DND-41 (cell line): ENCODE measurements at regions not wholly inside any gene's neighbourhood (a gene's known extent, or its start where the extent isn't known, plus 50 kb on each side); places are given as distances from the start of the nearest gene placed in this dataset.

Experiments used
- ATAC-seq: fragments of 200-7000 bp; cut with Tn5 transposase; 3 replicates; pipeline ENCODE4 v1.9.1; 2021; ENCODE audit warnings: low read depth; ENCODE audit not compliant: insufficient read depth
- DNase-seq: peaks from one replicate; pipeline ENCODE4 v3.0.0-alpha.2; 2020
- H2AFZ ChIP-seq: 2 replicates; pipeline ENCODE4 v1.6.0; 2012; ENCODE audit warnings: low read depth, low read length
- H3K27ac ChIP-seq: 2 replicates; pipeline ENCODE4 v1.5.1; 2012; ENCODE audit warnings: low read length, inconsistent platforms
- H3K27me3 ChIP-seq: fragments of 200-600 bp; sonication (generic); 2 replicates; pipeline ENCODE4 v1.6.0; 2012; ENCODE audit warnings: low read length, mild to moderate bottlenecking, inconsistent platforms; ENCODE audit not compliant: insufficient read depth, poor library complexity
- H3K36me3 ChIP-seq: 2 replicates; pipeline ENCODE4 v1.5.1; 2012; ENCODE audit warnings: low read length, inconsistent platforms; ENCODE audit not compliant: insufficient read depth
- H3K4me1 ChIP-seq: 2 replicates; pipeline ENCODE4 v1.5.1; 2012; ENCODE audit warnings: mild to moderate bottlenecking, low read length; ENCODE audit not compliant: insufficient read depth
- H3K4me2 ChIP-seq: 2 replicates; pipeline ENCODE4 v1.6.0; 2012; ENCODE audit warnings: mild to moderate bottlenecking, moderate library complexity, low read length, inconsistent platforms; ENCODE audit not compliant: insufficient read depth
- H3K4me3 ChIP-seq, 2 experiments: fragments of 200-600 bp in 1 of 2; shearing (Covaris generic) in 1 of 2; 2 replicates each; pipeline ENCODE4 v1.5.1; 2012 to 2016; ENCODE audit warnings: inconsistent platforms in 2 of 2, low read length in 2 of 2, mild to moderate bottlenecking in 2 of 2, low read depth in 1 of 2, moderate library complexity in 1 of 2
- H3K79me2 ChIP-seq: 2 replicates; pipeline ENCODE4 v1.6.0; 2012; ENCODE audit warnings: low read length, inconsistent platforms; ENCODE audit not compliant: insufficient read depth
- H3K9ac ChIP-seq: 2 replicates; pipeline ENCODE4 v1.6.0; 2012; ENCODE audit warnings: low read depth, mild to moderate bottlenecking, inconsistent platforms, low read length, moderate library complexity
- H3K9me3 ChIP-seq: 2 replicates; pipeline ENCODE4 v1.5.1; 2012; ENCODE audit warnings: low read length, moderate library complexity, mild to moderate bottlenecking, inconsistent platforms; ENCODE audit not compliant: insufficient read depth, severe bottlenecking
- H4K20me1 ChIP-seq: 2 replicates; pipeline ENCODE4 v1.6.0; 2012; ENCODE audit warnings: low read length; ENCODE audit not compliant: insufficient read depth
- CTCF ChIP-seq: IDR thresholded peaks from 2 replicates; pipeline ENCODE4 v1.5.1; 2012; ENCODE audit warnings: borderline replicate concordance, low read length, moderate library complexity, mild to moderate bottlenecking; ENCODE audit not compliant: poor library complexity, severe bottlenecking; ENCODE audit errors: extremely low read depth
- EZH2 ChIP-seq: IDR thresholded peaks from 3 replicates; pipeline ENCODE4 v1.6.1; 2012; ENCODE audit warnings: borderline replicate concordance, low read depth, mild to moderate bottlenecking, moderate library complexity, low read length, inconsistent platforms; ENCODE audit not compliant: severe bottlenecking

GRCh38 chr10:29217292-29217738 lies 71.6 kb upstream of the LYZL1 start:
- Histone ChIP-seq H3K9ac (no peak overlapping the region), H3K27me3 (peaks cover 3% of the 10 kb centered on the region), H3K4me2 (no peak overlapping the region), H2AFZ (no peak overlapping the region), H3K4me1 (no peaks in the 10 kb centered on the region), H4K20me1 (no peaks in the 10 kb centered on the region), H3K4me3 (no peak overlapping the region), H3K36me3 (no peaks in the 10 kb centered on the region), H3K79me2 (no peaks in the 10 kb centered on the region), H3K27ac (no peak overlapping the region), H3K9me3 (no peaks in the 10 kb centered on the region)
- DNase-seq, result no peak
- TF ChIP-seq EZH2 (no peak), CTCF (no peak)
- ATAC-seq, result no peak

- ATAC-seq (no peak), DNase-seq (no peak)
- H3K27me3 ChIP-seq, result peaks cover 22% of the 10 kb centered on the region
- H4K20me1 ChIP-seq, result no peaks in the 10 kb centered on the region
- no peaks in the 10 kb centered on the region for H3K36me3 ChIP-seq
- H3K79me2 ChIP-seq, result no peaks in the 10 kb centered on the region
- no peak overlapping the region for H3K4me3 ChIP-seq
- no peak overlapping the region for H2AFZ ChIP-seq
- H3K4me1 ChIP-seq, result no peaks in the 10 kb centered on the region
- no peak overlapping the region for H3K4me2 ChIP-seq
- no peak overlapping the region for H3K9ac ChIP-seq
- H3K9me3 ChIP-seq, result no peaks in the 10 kb centered on the region
- H3K27ac ChIP-seq, result no peak overlapping the region
- no peak for TF ChIP-seq CTCF
- TF ChIP-seq EZH2, result no peak
Observed at GRCh38 chr10:29223326-29223725, 65.5 kb upstream of the LYZL1 start.

- no peak for ATAC-seq
- H3K27me3 ChIP-seq, result peaks cover 20% of the 10 kb centered on the region
- no peak overlapping the region for H2AFZ ChIP-seq
- H3K4me2 ChIP-seq, result no peak overlapping the region
- H3K9me3 ChIP-seq, result no peaks in the 10 kb centered on the region
- no peaks in the 10 kb centered on the region for H3K79me2 ChIP-seq
- H3K27ac ChIP-seq, result no peak overlapping the region
- H3K4me3 ChIP-seq, result no peak overlapping the region
- H3K36me3 ChIP-seq, result no peaks in the 10 kb centered on the region
- no peak overlapping the region for H3K9ac ChIP-seq
- no peaks in the 10 kb centered on the region for H3K4me1 ChIP-seq
- no peaks in the 10 kb centered on the region for H4K20me1 ChIP-seq
- TF ChIP-seq CTCF, result no peak
- no peak for TF ChIP-seq EZH2
- DNase-seq, result no peak
Observed at GRCh38 chr10:29224631-29225030, 64.2 kb upstream of the LYZL1 start.

- H3K27me3 ChIP-seq, result peaks cover 19% of the 10 kb centered on the region
- no peak overlapping the region for H3K9ac ChIP-seq
- H3K4me2 ChIP-seq, result no peak overlapping the region
- no peak for DNase-seq
- H3K4me1 ChIP-seq, result no peaks in the 10 kb centered on the region
- H4K20me1 ChIP-seq, result no peaks in the 10 kb centered on the region
- H2AFZ ChIP-seq, result no peak overlapping the region
- no peak for ATAC-seq
- no peaks in the 10 kb centered on the region for H3K79me2 ChIP-seq
- H3K27ac ChIP-seq, result no peak overlapping the region
- TF ChIP-seq EZH2, result no peak
- no peak for TF ChIP-seq CTCF
- no peaks in the 10 kb centered on the region for H3K36me3 ChIP-seq
- no peak overlapping the region for H3K4me3 ChIP-seq
- no peaks in the 10 kb centered on the region for H3K9me3 ChIP-seq
Observed at GRCh38 chr10:29227201-29227600, 61.7 kb upstream of the LYZL1 start.
